Psoas muscle (tissue), 7 donors: ENCODE measurements at regions not wholly inside any gene's neighbourhood (a gene's known extent, or its start where the extent isn't known, plus 50 kb on each side); places are given as distances from the start of the nearest gene placed in this dataset.

Experiments used
- ATAC-seq, 4 donors: fragments of 200-7000 bp; cut with Tn5 transposase; one replicate each; pipeline ENCODE4 v1.9.1; 2020; ENCODE audit warnings: moderate library complexity in 3 of 4, mild to moderate bottlenecking in 2 of 4
- DNase-seq, 2 donors: peaks; one replicate each; pipeline ENCODE4 v3.0.0-alpha.2; 2020
- H3K27ac ChIP-seq: fragments of 200-600 bp; one replicate; pipeline ENCODE4 v1.8.0; 2022
- H3K27me3 ChIP-seq, 3 donors: fragments of 200-600 bp in 1 of 3; one replicate each; pipeline versions ENCODE4 v1.6.1 to v1.8.0; 2013 to 2022; ENCODE audit warnings: low read length in 2 of 3, mild to moderate bottlenecking in 2 of 3, moderate library complexity in 1 of 3; ENCODE audit not compliant: insufficient read depth in 3 of 3
- H3K36me3 ChIP-seq, 2 donors: fragments of 200-600 bp in 1 of 2; one replicate each; pipeline versions ENCODE4 v1.6.1 to v1.8.0; 2013 to 2022; ENCODE audit warnings: low read depth in 1 of 2, mild to moderate bottlenecking in 1 of 2, moderate library complexity in 1 of 2; ENCODE audit not compliant: insufficient read depth in 1 of 2
- H3K4me1 ChIP-seq: fragments of 200-600 bp; one replicate; pipeline ENCODE4 v1.8.0; 2022
- H3K4me3 ChIP-seq: fragments of 200-600 bp; one replicate; pipeline ENCODE4 v1.8.0; 2022; ENCODE audit warnings: mild to moderate bottlenecking
- H3K9me3 ChIP-seq: fragments of 200-600 bp; one replicate; pipeline ENCODE4 v1.8.0; 2022
- WGBS, 3 donors: extraction: QIAGEN DNeasy Blood & Tissue Kit; methylation state at CpG; one replicate each; pipeline versions ENCODE4 v1.1.6 to v1.1.7; 2013; 5-methylcytosine and 5-hydroxymethylcytosine counted together
- intact Hi-C, 2 donors: fragments of 100-400 bp; cut with DNase I; formaldehyde crosslinking; loops; one replicate each; pipeline versions ENCODE4 v1.11.0 to v1.14.2; 2022
- TF ChIP-seq, protein P1 (sequence below): fragments of 200-600 bp; IDR thresholded peaks from one replicate; pipeline ENCODE4 v1.8.0; 2022; ENCODE audit warnings: antibody characterized with exemption
- donor health status: healthy with polysubstance abuse.
- donor health status: DM: no; HTN: no; CAD: no; lungs with moderate emphysema.
- donor health status: Bipolar disorder and iron deficiency.
- donor health status: healthy.
- donor health status: DM: yes; HTN: yes; CAD: no.
- donor health status: DM: no; HTN: no; CAD: no.
- donor health status: DM: yes; HTN: yes; CAD: no.

DNA sequence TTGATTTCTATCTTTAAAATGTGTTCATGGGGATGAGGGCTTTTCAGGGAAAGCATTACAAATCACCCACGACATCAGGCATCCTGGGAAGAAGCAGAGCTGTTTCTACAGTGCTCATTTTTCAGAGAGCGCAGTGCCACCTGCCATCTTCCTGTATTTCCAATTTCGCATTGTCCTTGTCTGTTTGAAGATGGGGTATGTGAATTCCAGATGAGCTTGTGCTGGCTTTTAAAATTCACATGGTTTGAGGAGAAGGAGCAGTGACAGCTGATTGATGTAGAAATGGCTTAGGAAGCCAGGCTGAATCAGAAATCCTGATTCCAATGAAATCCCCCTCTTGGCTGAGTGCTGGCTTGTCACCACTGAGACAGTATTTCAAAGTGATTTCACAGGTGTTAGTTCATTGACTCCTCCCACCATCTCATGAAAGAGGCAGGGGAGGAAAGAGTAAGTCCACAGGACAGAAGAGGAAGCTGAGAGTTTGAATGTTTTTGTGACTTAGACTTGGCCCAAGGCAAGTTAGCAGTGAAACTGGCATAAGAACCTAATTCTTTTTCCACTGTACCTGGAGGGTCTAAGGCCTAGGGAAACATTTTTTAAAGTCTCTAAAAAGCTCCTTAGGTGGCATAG lies 344.6 kb upstream of the C11orf87 start:
- no peak overlapping the region for H3K27ac ChIP-seq
- H3K27me3 ChIP-seq: no peaks in the 10 kb centered on the region
- H3K9me3 ChIP-seq: no peaks in the 10 kb centered on the region
- ATAC-seq (no peak), DNase-seq (no peak)
- TF ChIP-seq, protein P1, sequence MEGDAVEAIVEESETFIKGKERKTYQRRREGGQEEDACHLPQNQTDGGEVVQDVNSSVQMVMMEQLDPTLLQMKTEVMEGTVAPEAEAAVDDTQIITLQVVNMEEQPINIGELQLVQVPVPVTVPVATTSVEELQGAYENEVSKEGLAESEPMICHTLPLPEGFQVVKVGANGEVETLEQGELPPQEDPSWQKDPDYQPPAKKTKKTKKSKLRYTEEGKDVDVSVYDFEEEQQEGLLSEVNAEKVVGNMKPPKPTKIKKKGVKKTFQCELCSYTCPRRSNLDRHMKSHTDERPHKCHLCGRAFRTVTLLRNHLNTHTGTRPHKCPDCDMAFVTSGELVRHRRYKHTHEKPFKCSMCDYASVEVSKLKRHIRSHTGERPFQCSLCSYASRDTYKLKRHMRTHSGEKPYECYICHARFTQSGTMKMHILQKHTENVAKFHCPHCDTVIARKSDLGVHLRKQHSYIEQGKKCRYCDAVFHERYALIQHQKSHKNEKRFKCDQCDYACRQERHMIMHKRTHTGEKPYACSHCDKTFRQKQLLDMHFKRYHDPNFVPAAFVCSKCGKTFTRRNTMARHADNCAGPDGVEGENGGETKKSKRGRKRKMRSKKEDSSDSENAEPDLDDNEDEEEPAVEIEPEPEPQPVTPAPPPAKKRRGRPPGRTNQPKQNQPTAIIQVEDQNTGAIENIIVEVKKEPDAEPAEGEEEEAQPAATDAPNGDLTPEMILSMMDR: no peak
- no peaks in the 10 kb centered on the region for H3K36me3 ChIP-seq
- WGBS, 3 donors: 60 to 68% (median 65%) methylated on average over 3 of the region's 3 CpGs
- H3K4me3 ChIP-seq: no peak overlapping the region
- peaks cover 1% of the 10 kb centered on the region for H3K4me1 ChIP-seq
- intact Hi-C loops: no loop called here

DNA sequence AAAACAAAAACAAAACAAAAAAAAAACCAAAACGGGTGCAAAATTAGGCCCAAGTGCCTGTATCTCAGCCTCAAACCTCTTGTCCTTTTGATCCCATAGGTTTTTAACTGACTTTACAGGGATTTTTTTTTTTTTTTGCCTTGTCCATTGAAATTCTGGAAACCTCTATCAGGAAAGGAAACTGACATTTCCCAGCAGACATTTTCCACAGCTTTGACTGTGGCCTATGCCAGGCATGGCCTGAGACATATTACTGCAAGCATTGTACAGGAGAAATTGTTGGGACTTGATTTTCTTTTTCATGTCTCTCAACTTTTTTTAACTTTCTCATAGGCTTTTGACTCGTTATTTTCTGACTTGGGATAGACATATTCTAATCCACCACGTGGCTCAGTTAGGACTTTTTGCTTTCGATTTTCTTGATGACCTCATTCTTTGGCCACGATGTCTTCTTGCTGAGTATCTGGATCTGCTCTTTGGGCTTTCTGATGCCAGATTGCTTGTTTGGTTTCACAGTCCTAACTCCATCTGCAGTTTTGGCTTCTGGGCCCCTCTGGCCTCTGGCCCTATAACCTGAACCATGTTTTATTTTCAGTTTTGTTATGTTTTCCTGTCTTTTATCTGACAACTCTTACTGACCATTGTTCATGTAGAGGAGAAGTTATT lies 336.1 kb upstream of the C11orf87 start:
- DNase-seq (peak in 1 of 2 donors; percentile 50), ATAC-seq (peak in 1 of 4 donors; percentile 12)
- Histone ChIP-seq H3K27ac (no peak overlapping the region), H3K4me3 (no peak overlapping the region), H3K36me3 (no peaks in the 10 kb centered on the region), H3K4me1 (no peaks in the 10 kb centered on the region), H3K9me3 (peaks cover 5% of the 10 kb centered on the region), H3K27me3 (no peaks in the 10 kb centered on the region)
- TF ChIP-seq, protein P1: no peak
- WGBS, 3 donors: 36 to 54% (median 40%) methylated on average over 5 of the region's 5 CpGs
- intact Hi-C loops: loop anchor here in 1 of 2 donors (10.0 kb wide), 1 partner anchor 49 kb away; no protein-coding TSS in a partner anchor

DNA sequence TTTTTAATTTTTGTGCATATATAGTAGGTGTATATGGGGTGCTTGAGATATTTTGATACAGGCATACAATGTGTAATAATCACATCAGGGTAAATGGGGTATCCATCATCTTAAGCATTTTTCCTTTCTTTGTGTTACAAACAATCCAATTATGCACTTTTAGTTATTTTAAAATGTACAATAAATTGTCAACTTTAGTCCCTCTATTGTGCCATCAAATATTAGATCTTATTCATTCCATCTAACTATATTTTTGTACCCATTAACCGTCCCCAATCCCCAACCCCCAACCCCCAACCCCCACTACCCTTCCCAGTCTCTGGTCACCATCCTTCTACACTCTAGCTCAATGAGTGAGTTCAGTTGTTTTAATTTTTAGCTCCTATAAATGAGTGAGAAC lies 335.1 kb upstream of the C11orf87 start:
- 84 to 95% (median 90%) methylated on average over 1 of the region's 1 CpG for WGBS, 3 donors
- DNase-seq: no peak
- TF ChIP-seq, protein P1: no peak
- no peak for ATAC-seq
- H3K27me3 ChIP-seq: no peaks in the 10 kb centered on the region
- H3K27ac ChIP-seq: no peak overlapping the region
- H3K36me3 ChIP-seq: no peaks in the 10 kb centered on the region
- intact Hi-C loops: loop anchor here in 1 of 2 donors (10.0 kb wide), 1 partner anchor 48 kb away; no protein-coding TSS in a partner anchor
- H3K4me3 ChIP-seq: no peak overlapping the region
- H3K9me3 ChIP-seq: peaks cover 5% of the 10 kb centered on the region
- no peaks in the 10 kb centered on the region for H3K4me1 ChIP-seq

DNA sequence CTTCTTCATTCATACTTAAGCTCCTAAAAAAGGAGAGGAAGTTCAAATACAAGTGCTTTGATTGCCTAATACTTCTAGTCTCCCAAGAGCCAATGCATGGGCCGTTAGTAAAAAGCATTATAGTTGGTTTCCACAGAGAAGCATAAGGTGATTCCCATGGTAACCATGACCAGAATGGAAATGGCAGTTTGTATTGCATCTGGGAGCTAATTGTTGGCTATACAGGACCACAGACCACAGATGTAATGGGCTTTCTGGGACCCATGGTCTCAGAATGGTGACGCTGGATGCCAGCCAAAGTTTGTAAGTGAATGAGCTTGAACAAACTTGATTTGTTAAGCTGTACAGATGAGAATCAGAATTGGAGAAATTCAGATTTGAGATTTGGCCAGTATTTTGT lies 333.9 kb upstream of the C11orf87 start:
- Histone ChIP-seq H3K4me1 (no peaks in the 10 kb centered on the region), H3K27me3 (no peaks in the 10 kb centered on the region), H3K9me3 (peaks cover 5% of the 10 kb centered on the region), H3K27ac (no peak overlapping the region), H3K4me3 (no peak overlapping the region), H3K36me3 (no peaks in the 10 kb centered on the region)
- ATAC-seq (no peak), DNase-seq (no peak)
- intact Hi-C loops: loop anchor here in 1 of 2 donors (10.0 kb wide), 1 partner anchor 47 kb away; no protein-coding TSS in a partner anchor
- TF ChIP-seq, protein P1: no peak
- 37 to 51% (median 39%) methylated on average over 2 of the region's 2 CpGs for WGBS, 3 donors
